GM04504 (cell line): ENCODE measurements at regions not wholly inside any gene's neighbourhood (a gene's known extent, or its start where the extent isn't known, plus 50 kb on each side); places are given as distances from the start of the nearest gene placed in this dataset.

ENCODE experiments used
- DNase-seq: peaks from one replicate; pipeline ENCODE4 v3.0.0-alpha.2; 2012; ENCODE audit warnings: low read depth

- DNase-seq = no peak
These were observed 667.4 kb upstream of the NDST4 start for GRCh38 chr4:115780835-115781234.

GRCh38 chr4:115780268-115780667 lies 666.8 kb upstream of the NDST4 start:
- DNase-seq = no peak

GRCh38 chr4:115770046-115770543 lies 656.7 kb upstream of the NDST4 start:
- DNase-seq = no peak

GRCh38 chr4:115769396-115769795 lies 656.0 kb upstream of the NDST4 start:
- no peak for DNase-seq

GRCh38 chr4:115763051-115763450 lies 649.6 kb upstream of the NDST4 start:
- no peak for DNase-seq

- DNase-seq = no peak
These were observed 645.8 kb upstream of the NDST4 start for GRCh38 chr4:115759231-115759630.

GRCh38 chr4:115749404-115749803 lies 636.0 kb upstream of the NDST4 start:
- DNase-seq = no peak

- DNase-seq = no peak
These were observed 627.4 kb upstream of the NDST4 start for GRCh38 chr4:115740806-115741205.

- no peak for DNase-seq
These were observed 616.4 kb upstream of the NDST4 start for GRCh38 chr4:115729739-115730266.

- DNase-seq = no peak
These were observed 610.2 kb upstream of the NDST4 start for GRCh38 chr4:115723621-115724020.

GRCh38 chr4:115720611-115721010 lies 607.2 kb upstream of the NDST4 start:
- DNase-seq = no peak

- no peak for DNase-seq
These were observed 598.2 kb upstream of the NDST4 start for GRCh38 chr4:115711575-115711974.

- no peak for DNase-seq
These were observed 575.5 kb upstream of the NDST4 start for GRCh38 chr4:115688961-115689360.

- DNase-seq = no peak
These were observed 573.8 kb upstream of the NDST4 start for GRCh38 chr4:115687052-115687755.

GRCh38 chr4:115678425-115678941 lies 565.1 kb upstream of the NDST4 start:
- no peak for DNase-seq

GRCh38 chr4:115675719-115676118 lies 562.3 kb upstream of the NDST4 start:
- DNase-seq = no peak

- DNase-seq = no peak
These were observed 561.1 kb upstream of the NDST4 start for GRCh38 chr4:115674485-115674884.

GRCh38 chr4:115671581-115671980 lies 558.2 kb upstream of the NDST4 start:
- no peak for DNase-seq

- DNase-seq = no peak
These were observed 557.5 kb upstream of the NDST4 start for GRCh38 chr4:115670930-115671329.

- DNase-seq = no peak
These were observed 555.0 kb upstream of the NDST4 start for GRCh38 chr4:115668396-115668795.

- no peak for DNase-seq
These were observed 550.9 kb upstream of the NDST4 start for GRCh38 chr4:115664285-115664684.

GRCh38 chr4:115660465-115660864 lies 547.0 kb upstream of the NDST4 start:
- DNase-seq = no peak

GRCh38 chr4:115657991-115658650 lies 544.7 kb upstream of the NDST4 start:
- no peak for DNase-seq
